ENCODE measurements at regions not wholly inside any gene's neighbourhood (a gene's known extent, or its start where the extent isn't known, plus 50 kb on each side); places are given as distances from the start of the nearest gene placed in this dataset.

- no peak overlapping the region for H2AFZ ChIP-seq (ENCODE audit: low read depth, low read length)
- no peaks in the 10 kb centered on the region for H3K36me3 ChIP-seq (replicated peaks; ENCODE audit: low read depth, low read length)
Observed at GRCh38 chr2:13597176-13597575, 880.4 kb downstream of the TRIB2 start.

GRCh38 chr2:13601506-13601905 lies 884.8 kb downstream of the TRIB2 start:
- TF ChIP-seq CTCF (IDR thresholded peaks at IDR 0.05; ENCODE audit: low read depth, low read length) (no peak), EZH2phosphoT487 (IDR thresholded peaks at IDR 0.05; ENCODE audit: low read depth) (no peak)
- no peaks in the 10 kb centered on the region for H3K27me3 ChIP-seq (ENCODE audit: low read depth, low read length)
- no peaks in the 10 kb centered on the region for H3K79me2 ChIP-seq (ENCODE audit: low read length)
- H3K9ac ChIP-seq (ENCODE audit: low read length) = no peak overlapping the region
- H3K27ac ChIP-seq (ENCODE audit: low read length) = no peak overlapping the region
- H3K9me3 ChIP-seq (ENCODE audit: insufficient read depth, low read length) = no peaks in the 10 kb centered on the region
- no peak overlapping the region for H3K4me3 ChIP-seq (ENCODE audit: low read length)
- H4K20me1 ChIP-seq (ENCODE audit: insufficient read depth, low read length) = no peaks in the 10 kb centered on the region
- no peak overlapping the region for H2AFZ ChIP-seq (ENCODE audit: low read depth, low read length)
- H3K4me1 ChIP-seq (ENCODE audit: low read length) = no peaks in the 10 kb centered on the region
- H3K36me3 ChIP-seq (replicated peaks; ENCODE audit: low read depth, low read length) = no peaks in the 10 kb centered on the region
- no peak overlapping the region for H3K4me2 ChIP-seq (ENCODE audit: low read length)

More at GRCh38 chr2:13597176-13597575, 880.4 kb downstream of the TRIB2 start:
- H3K9ac ChIP-seq (ENCODE audit: low read length) = no peak overlapping the region
- no peak overlapping the region for H3K4me2 ChIP-seq (ENCODE audit: low read length)
- H3K27me3 ChIP-seq (ENCODE audit: low read depth, low read length) = no peaks in the 10 kb centered on the region
- no peaks in the 10 kb centered on the region for H4K20me1 ChIP-seq (ENCODE audit: insufficient read depth, low read length)
- TF ChIP-seq EZH2phosphoT487 (IDR thresholded peaks at IDR 0.05; ENCODE audit: low read depth) = no peak
- no peak for TF ChIP-seq CTCF (IDR thresholded peaks at IDR 0.05; ENCODE audit: low read depth, low read length)
- no peak overlapping the region for H3K4me3 ChIP-seq (ENCODE audit: low read length)
- no peaks in the 10 kb centered on the region for H3K9me3 ChIP-seq (ENCODE audit: insufficient read depth, low read length)
- no peaks in the 10 kb centered on the region for H3K79me2 ChIP-seq (ENCODE audit: low read length)
- H3K27ac ChIP-seq (ENCODE audit: low read length) = no peak overlapping the region
- no peaks in the 10 kb centered on the region for H3K4me1 ChIP-seq (ENCODE audit: low read length)

- Histone ChIP-seq H3K9me3 (ENCODE audit: insufficient read depth, low read length) (no peaks in the 10 kb centered on the region), H3K27ac (ENCODE audit: low read length) (no peak overlapping the region), H3K4me2 (ENCODE audit: low read length) (no peak overlapping the region), H2AFZ (ENCODE audit: low read depth, low read length) (no peak overlapping the region), H4K20me1 (ENCODE audit: insufficient read depth, low read length) (no peaks in the 10 kb centered on the region), H3K79me2 (ENCODE audit: low read length) (no peaks in the 10 kb centered on the region), H3K36me3 (replicated peaks; ENCODE audit: low read depth, low read length) (no peaks in the 10 kb centered on the region), H3K27me3 (ENCODE audit: low read depth, low read length) (no peaks in the 10 kb centered on the region), H3K9ac (ENCODE audit: low read length) (no peak overlapping the region), H3K4me1 (ENCODE audit: low read length) (peaks cover 7% of the 10 kb centered on the region), H3K4me3 (ENCODE audit: low read length) (no peak overlapping the region)
- TF ChIP-seq CTCF (IDR thresholded peaks at IDR 0.05; ENCODE audit: low read depth, low read length) (no peak), EZH2phosphoT487 (IDR thresholded peaks at IDR 0.05; ENCODE audit: low read depth) (no peak)
Observed at GRCh38 chr2:13604951-13605661, 888.4 kb downstream of the TRIB2 start.

- H3K79me2 ChIP-seq (ENCODE audit: low read length) = no peaks in the 10 kb centered on the region
- no peak overlapping the region for H3K9ac ChIP-seq (ENCODE audit: low read length)
- no peak overlapping the region for H3K4me3 ChIP-seq (ENCODE audit: low read length)
- no peak for TF ChIP-seq EZH2phosphoT487 (IDR thresholded peaks at IDR 0.05; ENCODE audit: low read depth)
- no peak for TF ChIP-seq CTCF (IDR thresholded peaks at IDR 0.05; ENCODE audit: low read depth, low read length)
- H4K20me1 ChIP-seq (ENCODE audit: insufficient read depth, low read length) = no peaks in the 10 kb centered on the region
- no peak overlapping the region for H3K27ac ChIP-seq (ENCODE audit: low read length)
- H3K4me2 ChIP-seq (ENCODE audit: low read length) = no peak overlapping the region
- peaks cover 7% of the 10 kb centered on the region for H3K4me1 ChIP-seq (ENCODE audit: low read length)
- H3K9me3 ChIP-seq (ENCODE audit: insufficient read depth, low read length) = no peaks in the 10 kb centered on the region
- no peak overlapping the region for H2AFZ ChIP-seq (ENCODE audit: low read depth, low read length)
- H3K27me3 ChIP-seq (ENCODE audit: low read depth, low read length) = no peaks in the 10 kb centered on the region
- H3K36me3 ChIP-seq (replicated peaks; ENCODE audit: low read depth, low read length) = no peaks in the 10 kb centered on the region
Observed at GRCh38 chr2:13607139-13607538, 890.4 kb downstream of the TRIB2 start.

Measured in OCI-LY3 (cell line).